HepG2 (cell line): ENCODE measurements at regions not wholly inside any gene's neighbourhood (a gene's known extent, or its start where the extent isn't known, plus 50 kb on each side); places are given as distances from the start of the nearest gene placed in this dataset.

Source experiments
- HNF4A ChIP-seq: sonication (generic); formaldehyde crosslinking; IDR thresholded peaks from 2 replicates; pipeline ENCODE4 v1.4.0; 2020; ENCODE audit warnings: missing genetic modification reagents
- HNF4G ChIP-seq, 2 experiments: sonication (generic) in 1 of 2; formaldehyde crosslinking in 1 of 2; IDR thresholded peaks; 2 replicates each; pipeline versions ENCODE4 v1.4.0 to v1.6.1; 2011 to 2020; ENCODE audit warnings: borderline replicate concordance in 2 of 2, low read depth in 2 of 2, mild to moderate bottlenecking in 2 of 2, low read length in 1 of 2, missing genetic modification reagents in 1 of 2, moderate library complexity in 1 of 2
- KAT8 ChIP-seq: IDR thresholded peaks from 2 replicates; pipeline ENCODE4 v1.6.1; 2016; ENCODE audit warnings: missing genetic modification reagents, missing compliant biosample characterization
- KDM2A ChIP-seq: sonication (generic); formaldehyde crosslinking; IDR thresholded peaks from 2 replicates; pipeline ENCODE4 v1.4.0; 2020; ENCODE audit warnings: low read depth, missing genetic modification reagents, borderline replicate concordance
- MAZ ChIP-seq, 2 experiments: sonication (generic) in 1 of 2; formaldehyde crosslinking in 1 of 2; IDR thresholded peaks; 2 replicates each; pipeline versions ENCODE4 v1.5.0 to v1.6.1; 2012 to 2020; ENCODE audit warnings: low read depth in 2 of 2, mild to moderate bottlenecking in 2 of 2, borderline replicate concordance in 1 of 2, improper control_type of control experiment in 1 of 2, low read length in 1 of 2, missing genetic modification reagents in 1 of 2, moderate library complexity in 1 of 2
- NRL ChIP-seq: sonication (generic); formaldehyde crosslinking; IDR thresholded peaks from 2 replicates; pipeline ENCODE4 v1.5.0; 2020; ENCODE audit warnings: missing genetic modification reagents, mild to moderate bottlenecking, moderate library complexity, borderline replicate concordance
- SALL1 ChIP-seq: sonication (generic); formaldehyde crosslinking; IDR thresholded peaks from 2 replicates; pipeline ENCODE4 v1.8.0; 2022; ENCODE audit warnings: mild to moderate bottlenecking, missing genetic modification reagents
- SMAD1 ChIP-seq: sonication (generic); formaldehyde crosslinking; IDR thresholded peaks from 2 replicates; pipeline ENCODE4 v1.4.0; 2020; ENCODE audit warnings: missing genetic modification reagents, low read depth, mild to moderate bottlenecking, borderline replicate concordance
- STAT6 ChIP-seq: sonication (generic); formaldehyde crosslinking; IDR thresholded peaks from 2 replicates; pipeline ENCODE4 v1.4.0; 2020; ENCODE audit warnings: missing genetic modification reagents, mild to moderate bottlenecking, borderline replicate concordance
- SUZ12 ChIP-seq: fragments of 150-350 bp; IDR thresholded peaks from 2 replicates; pipeline ENCODE4 v1.6.1; 2014; ENCODE audit warnings: low read depth, low read length
- TFDP1 ChIP-seq: IDR thresholded peaks from 2 replicates; pipeline ENCODE4 v1.6.1; 2016; ENCODE audit warnings: missing compliant biosample characterization, missing genetic modification reagents, borderline replicate concordance
- ZNF24 ChIP-seq: fragments of 450-650 bp; IDR thresholded peaks from 2 replicates; pipeline ENCODE4 v1.6.1; 2017; ENCODE audit warnings: antibody characterized with exemption, mild to moderate bottlenecking
- ZNF335 ChIP-seq: sonication (generic); formaldehyde crosslinking; IDR thresholded peaks from 2 replicates; pipeline ENCODE4 v1.4.0; 2020; ENCODE audit warnings: missing genetic modification reagents
- ZNF367 ChIP-seq: sonication (generic); formaldehyde crosslinking; IDR thresholded peaks from 2 replicates; pipeline ENCODE4 v1.4.0; 2020; ENCODE audit warnings: missing genetic modification reagents, borderline replicate concordance
- ZNF432 ChIP-seq: sonication (generic); formaldehyde crosslinking; IDR thresholded peaks from 2 replicates; pipeline ENCODE4 v1.5.0; 2020; ENCODE audit warnings: missing genetic modification reagents, mild to moderate bottlenecking, borderline replicate concordance
- ZNF639 ChIP-seq: conservative IDR thresholded peaks from 2 replicates; pipeline ENCODE4 v1.6.1; 2018; ENCODE audit warnings: missing genetic modification reagents
- ZNF740 ChIP-seq: sonication (generic); formaldehyde crosslinking; IDR thresholded peaks from 2 replicates; pipeline ENCODE4 v1.4.0; 2020; ENCODE audit warnings: missing genetic modification reagents
- ZNF879 ChIP-seq: sonication (generic); formaldehyde crosslinking; IDR thresholded peaks from 2 replicates; pipeline ENCODE4 v1.8.1; 2023; ENCODE audit warnings: missing genetic modification reagents

GRCh38 chr10:4661511-4662255, 164.3 kb upstream of the AKR1E2 start (continued):
- TF ChIP-seq ZNF335 (CRISPR knock-in tag) (no peak), ZNF432 (CRISPR knock-in tag) (no peak), SALL1 (CRISPR knock-in tag) (peak; percentile 43), NRL (CRISPR knock-in tag) (no peak), KAT8 (CRISPR knock-in tag) (no peak), HNF4G (IDR thresholded peaks at IDR 0.05; ENCODE audit: borderline replicate concordance, low read depth, low read length) (no peak), HNF4G (CRISPR knock-in tag; IDR thresholded peaks at IDR 0.05; ENCODE audit: borderline replicate concordance, low read depth) (no peak), SUZ12 (no peak), MAZ (IDR thresholded peaks at IDR 0.05; ENCODE audit: borderline replicate concordance, low read depth, low read length) (no peak), MAZ (CRISPR knock-in tag; IDR thresholded peaks at IDR 0.05; ENCODE audit: low read depth) (no peak), ZNF879 (CRISPR knock-in tag) (no peak), ZNF740 (CRISPR knock-in tag) (no peak), KDM2A (CRISPR knock-in tag) (peak; percentile 32; the same call in 1 of the 2 replicates), SMAD1 (no peak), ZNF639 (CRISPR knock-in tag) (no peak), ZNF24 (no peak), HNF4A (CRISPR knock-in tag) (peak; percentile 68), STAT6 (CRISPR knock-in tag) (no peak), TFDP1 (CRISPR knock-in tag) (peak; percentile 22; the same call in 1 of the 2 replicates), ZNF367 (CRISPR knock-in tag) (no peak)
